ENCODE measurements at regions not wholly inside any gene's neighbourhood (a gene's known extent, or its start where the extent isn't known, plus 50 kb on each side); places are given as distances from the start of the nearest gene placed in this dataset.
"Not testable (repeated sequence)": the region's sequence is repeated elsewhere in the genome, so short reads cannot be mapped to it uniquely, and the experiment has no call there.

DNA sequence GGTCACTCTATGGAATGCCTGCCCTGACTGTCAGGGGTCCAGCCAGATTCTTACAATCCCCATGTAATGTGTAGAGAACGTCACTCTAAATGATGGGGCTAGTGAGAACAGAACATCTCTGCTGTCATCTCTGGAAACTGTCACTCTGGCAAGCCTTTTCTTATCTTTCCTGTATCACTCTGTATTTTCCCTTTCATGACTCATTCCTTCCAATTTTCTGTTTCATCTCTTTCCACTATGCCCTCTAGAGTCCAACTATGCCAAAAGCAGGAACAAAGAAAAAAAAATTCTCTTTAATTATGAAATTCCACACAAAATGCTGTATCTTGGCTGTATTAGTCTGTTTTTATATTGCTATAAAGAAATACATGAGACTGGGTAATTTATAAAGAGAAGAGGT lies 608.8 kb downstream of the ADCYAP1 start:
- POLR2A ChIA-PET, result no interaction called here
- intact Hi-C loops (cut with DNase I, micrococcal nuclease), result no loop called here
- TF ChIP-seq, protein P1, sequence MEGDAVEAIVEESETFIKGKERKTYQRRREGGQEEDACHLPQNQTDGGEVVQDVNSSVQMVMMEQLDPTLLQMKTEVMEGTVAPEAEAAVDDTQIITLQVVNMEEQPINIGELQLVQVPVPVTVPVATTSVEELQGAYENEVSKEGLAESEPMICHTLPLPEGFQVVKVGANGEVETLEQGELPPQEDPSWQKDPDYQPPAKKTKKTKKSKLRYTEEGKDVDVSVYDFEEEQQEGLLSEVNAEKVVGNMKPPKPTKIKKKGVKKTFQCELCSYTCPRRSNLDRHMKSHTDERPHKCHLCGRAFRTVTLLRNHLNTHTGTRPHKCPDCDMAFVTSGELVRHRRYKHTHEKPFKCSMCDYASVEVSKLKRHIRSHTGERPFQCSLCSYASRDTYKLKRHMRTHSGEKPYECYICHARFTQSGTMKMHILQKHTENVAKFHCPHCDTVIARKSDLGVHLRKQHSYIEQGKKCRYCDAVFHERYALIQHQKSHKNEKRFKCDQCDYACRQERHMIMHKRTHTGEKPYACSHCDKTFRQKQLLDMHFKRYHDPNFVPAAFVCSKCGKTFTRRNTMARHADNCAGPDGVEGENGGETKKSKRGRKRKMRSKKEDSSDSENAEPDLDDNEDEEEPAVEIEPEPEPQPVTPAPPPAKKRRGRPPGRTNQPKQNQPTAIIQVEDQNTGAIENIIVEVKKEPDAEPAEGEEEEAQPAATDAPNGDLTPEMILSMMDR (IDR thresholded peaks at IDR 0.05), result no peak
- no peak for ATAC-seq (ENCODE audit: poor library complexity)
- Mint-ChIP-seq H3K4me3 (no peak overlapping the region), H3K9me3 (peaks cover 3% of the 10 kb centered on the region), H3K27ac (no peak overlapping the region), H3K27me3 (no peaks in the 10 kb centered on the region), H3K4me1 (ENCODE audit: low read depth) (no peaks in the 10 kb centered on the region), H3K36me3 (ENCODE audit: low read depth) (no peaks in the 10 kb centered on the region)
- Histone ChIP-seq H3K36me3 (ENCODE audit: insufficient read depth, low read length) (no peaks in the 10 kb centered on the region), H3K27me3 (ENCODE audit: control insufficient read depth in 1 of 2, insufficient read depth in 2 of 2, low read length in 2 of 2) (no peaks in the 10 kb centered on the region), H3K4me3 (ENCODE audit: low read length) (no peak overlapping the region), H3K9me3 (ENCODE audit: control insufficient read depth in 1 of 2, insufficient read depth in 1 of 2, low read length in 2 of 2) (peaks cover 0 to 20% of the 10 kb centered on the region in 2 experiments), H3K27ac (ENCODE audit: low read depth in 1 of 2, low read length in 2 of 2) (no peak overlapping the region), H3K4me1 (ENCODE audit: insufficient read depth, low read length) (no peaks in the 10 kb centered on the region)
- DNase-seq, result no peak
- CTCF ChIA-PET, result no interaction called here

DNA sequence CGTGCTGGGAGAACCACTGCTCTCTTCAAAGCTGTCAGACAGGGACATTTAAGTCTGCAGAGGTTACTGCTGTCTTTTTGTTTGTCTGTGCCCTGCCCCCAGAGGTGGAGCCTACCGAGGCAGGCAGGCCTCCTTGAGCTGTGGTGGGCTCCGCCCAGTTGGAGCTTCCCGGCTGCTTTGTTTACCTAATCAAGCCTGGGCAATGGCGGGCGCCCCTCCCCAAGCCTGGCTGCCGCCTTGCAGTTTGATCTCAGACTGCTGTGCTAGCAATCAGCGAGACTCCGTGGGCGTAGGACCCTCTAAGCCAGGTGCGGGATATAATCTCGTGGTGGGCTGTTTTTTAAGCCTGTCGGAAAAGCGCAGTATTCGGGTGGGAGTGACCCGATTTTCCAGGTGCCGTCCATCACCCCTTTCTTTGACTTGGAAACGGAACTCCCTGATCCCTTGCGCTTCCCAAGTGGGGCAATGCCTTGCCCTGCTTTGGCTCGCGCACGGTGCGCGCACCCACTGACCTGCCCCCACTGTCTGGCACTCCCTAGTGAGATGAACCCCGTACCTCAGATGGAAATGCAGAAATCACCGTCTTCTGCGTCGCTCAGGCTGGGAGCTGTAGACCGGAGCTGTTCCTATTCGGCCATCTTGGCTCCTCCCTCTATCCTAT lies 617.0 kb downstream of the ADCYAP1 start:
- POLR2A ChIA-PET, result not testable (repeated sequence)

DNA sequence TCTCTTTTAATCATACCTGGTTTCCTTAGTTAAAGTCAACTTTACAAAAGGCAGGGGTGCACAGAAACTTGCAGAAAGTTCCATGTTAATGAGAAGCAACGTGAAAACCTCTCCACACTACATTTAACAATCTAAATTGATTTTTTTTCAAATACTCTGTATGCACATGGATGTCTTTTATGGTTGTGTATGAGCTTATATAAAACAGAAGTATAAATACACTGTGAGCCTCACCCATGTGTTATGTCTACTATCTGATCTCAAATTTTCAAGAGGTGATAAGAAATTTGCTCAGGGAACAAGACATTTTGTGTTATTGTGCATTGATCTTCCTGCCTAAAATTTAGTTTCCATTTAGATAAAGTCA lies 617.6 kb downstream of the ADCYAP1 start:
- POLR2A ChIA-PET, result no interaction called here
- Mint-ChIP-seq H3K4me3 (no peak overlapping the region), H3K27ac (no peak overlapping the region), H3K27me3 (no peaks in the 10 kb centered on the region), H3K36me3 (ENCODE audit: low read depth) (no peaks in the 10 kb centered on the region), H3K4me1 (ENCODE audit: low read depth) (no peaks in the 10 kb centered on the region), H3K9me3 (no peaks in the 10 kb centered on the region)
- Histone ChIP-seq H3K36me3 (ENCODE audit: insufficient read depth, low read length) (no peaks in the 10 kb centered on the region), H3K27me3 (ENCODE audit: control insufficient read depth in 1 of 2, insufficient read depth in 2 of 2, low read length in 2 of 2) (no peaks in the 10 kb centered on the region), H3K27ac (ENCODE audit: low read depth in 1 of 2, low read length in 2 of 2) (no peak overlapping the region), H3K4me3 (ENCODE audit: low read length) (no peak overlapping the region), H3K4me1 (ENCODE audit: insufficient read depth, low read length) (no peaks in the 10 kb centered on the region), H3K9me3 (ENCODE audit: control insufficient read depth in 1 of 2, insufficient read depth in 1 of 2, low read length in 2 of 2) (no peaks in the 10 kb centered on the region)
- intact Hi-C loops (cut with DNase I, micrococcal nuclease), result no loop called here
- no peak for DNase-seq
- TF ChIP-seq, protein P1 (IDR thresholded peaks at IDR 0.05), result no peak
- ATAC-seq (ENCODE audit: poor library complexity), result no peak
- CTCF ChIA-PET, result no interaction called here

More for the DNA sequence above, 617.0 kb downstream of the ADCYAP1 start:
- H3K36me3 Mint-ChIP-seq (ENCODE audit: low read depth); H3K4me3 Mint-ChIP-seq; H3K27ac ChIP-seq (ENCODE audit: low read depth in 1 of 2, low read length in 2 of 2); H3K27ac Mint-ChIP-seq; H3K4me1 ChIP-seq (ENCODE audit: insufficient read depth, low read length); CTCF ChIA-PET; ATAC-seq (ENCODE audit: poor library complexity); H3K27me3 ChIP-seq (ENCODE audit: control insufficient read depth in 1 of 2, insufficient read depth in 2 of 2, low read length in 2 of 2); H3K36me3 ChIP-seq (ENCODE audit: insufficient read depth, low read length); H3K27me3 Mint-ChIP-seq; H3K9me3 Mint-ChIP-seq; H3K4me1 Mint-ChIP-seq (ENCODE audit: low read depth); intact Hi-C loops (cut with DNase I, micrococcal nuclease); H3K9me3 ChIP-seq (ENCODE audit: control insufficient read depth in 1 of 2, insufficient read depth in 1 of 2, low read length in 2 of 2); H3K4me3 ChIP-seq (ENCODE audit: low read length); DNase-seq: not testable (repeated sequence)

DNA sequence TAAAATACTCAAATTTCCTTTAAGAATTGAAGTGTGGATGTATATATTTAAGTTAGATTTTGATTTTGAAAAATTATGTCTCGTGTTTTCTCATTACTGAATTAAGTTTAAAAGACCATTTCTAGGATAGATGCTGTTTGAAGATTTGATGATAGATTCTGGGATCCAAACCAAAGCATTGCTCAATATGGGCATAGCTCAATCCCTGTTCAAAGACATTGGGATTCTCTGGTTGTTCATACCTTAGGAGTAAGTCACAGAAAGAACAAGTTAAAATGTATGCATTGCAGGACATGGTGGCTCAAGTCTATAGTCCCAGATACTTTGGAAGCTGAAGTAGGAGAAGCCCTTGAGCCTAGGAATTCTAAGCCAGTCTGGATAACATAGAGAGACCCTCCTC lies 622.3 kb downstream of the ADCYAP1 start:
- H3K36me3 ChIP-seq (ENCODE audit: insufficient read depth, low read length), result no peaks in the 10 kb centered on the region
- peaks cover 3% of the 10 kb centered on the region for H3K9me3 Mint-ChIP-seq
- H3K4me3 Mint-ChIP-seq, result no peak overlapping the region
- no peak overlapping the region for H3K27ac ChIP-seq (ENCODE audit: low read depth in 1 of 2, low read length in 2 of 2)
- no peak overlapping the region for H3K4me3 ChIP-seq (ENCODE audit: low read length)
- no peaks in the 10 kb centered on the region for H3K36me3 Mint-ChIP-seq (ENCODE audit: low read depth)
- intact Hi-C loops (cut with DNase I, micrococcal nuclease), result no loop called here
- DNase-seq (no peak), ATAC-seq (ENCODE audit: poor library complexity) (no peak)
- H3K27ac Mint-ChIP-seq, result no peak overlapping the region
- no peaks in the 10 kb centered on the region for H3K27me3 Mint-ChIP-seq
- no peaks in the 10 kb centered on the region for H3K4me1 ChIP-seq (ENCODE audit: insufficient read depth, low read length)
- ChIA-PET CTCF (interaction anchor here (0.6 kb wide), 1 partner anchor 9 kb away, joined by 3 read pairs; no protein-coding TSS in a partner anchor), POLR2A (no interaction called here)
- TF ChIP-seq, protein P1 (IDR thresholded peaks at IDR 0.05), result no peak
- H3K4me1 Mint-ChIP-seq (ENCODE audit: low read depth), result no peaks in the 10 kb centered on the region
- H3K9me3 ChIP-seq (ENCODE audit: control insufficient read depth in 1 of 2, insufficient read depth in 1 of 2, low read length in 2 of 2), result no peaks in the 10 kb centered on the region
- no peaks in the 10 kb centered on the region for H3K27me3 ChIP-seq (ENCODE audit: control insufficient read depth in 1 of 2, insufficient read depth in 2 of 2, low read length in 2 of 2)
